ENCODE measurements at regions not wholly inside any gene's neighbourhood (a gene's known extent, or its start where the extent isn't known, plus 50 kb on each side); places are given as distances from the start of the nearest gene placed in this dataset.

DNA sequence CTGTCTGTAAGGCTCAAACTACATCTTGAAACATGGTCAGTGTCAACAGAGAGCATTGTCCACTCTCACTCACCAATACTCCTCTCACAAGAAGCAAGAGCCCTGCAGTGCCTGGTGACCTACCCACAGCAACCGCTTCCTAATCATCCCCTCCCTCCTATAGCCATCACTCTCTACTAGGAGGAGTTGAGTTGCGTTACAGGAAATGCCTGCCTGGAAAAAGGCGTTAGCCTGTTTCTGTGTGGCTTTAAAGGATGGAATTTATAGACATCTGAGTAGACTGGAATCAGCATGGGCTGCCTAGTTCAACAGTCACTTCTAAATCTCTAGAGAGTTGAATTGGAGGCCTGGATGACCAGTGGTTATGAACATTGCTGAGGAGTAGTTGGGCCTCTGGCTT lies 108.3 kb upstream of the FER start:
- Histone ChIP-seq H3K9ac (ENCODE audit: low read length in 3 of 3) (no peak overlapping the region), H3K9me3 (ENCODE audit: control insufficient read depth in 2 of 3, insufficient read depth in 1 of 3, low read length in 3 of 3) (no peaks in the 10 kb centered on the region), H3K27me3 (ENCODE audit: control insufficient read depth, insufficient read depth, low read length) (no peaks in the 10 kb centered on the region), H3K4me1 (ENCODE audit: control insufficient read depth in 2 of 3, insufficient read depth in 2 of 3, low read depth in 1 of 3, low read length in 3 of 3) (no peaks in the 10 kb centered on the region), H3K36me3 (ENCODE audit: control insufficient read depth in 2 of 3, insufficient read depth in 3 of 3, low read length in 3 of 3) (no peaks in the 10 kb centered on the region), H3K27ac (ENCODE audit: low read depth in 2 of 2, low read length in 2 of 2) (no peak overlapping the region), H3K4me3 (ENCODE audit: low read length in 3 of 3) (no peak overlapping the region)
- intact Hi-C loops (cut with DNase I): no loop called here
- DNase-seq (no peak), FAIRE-seq (no peak)
- TF ChIP-seq, protein P1, sequence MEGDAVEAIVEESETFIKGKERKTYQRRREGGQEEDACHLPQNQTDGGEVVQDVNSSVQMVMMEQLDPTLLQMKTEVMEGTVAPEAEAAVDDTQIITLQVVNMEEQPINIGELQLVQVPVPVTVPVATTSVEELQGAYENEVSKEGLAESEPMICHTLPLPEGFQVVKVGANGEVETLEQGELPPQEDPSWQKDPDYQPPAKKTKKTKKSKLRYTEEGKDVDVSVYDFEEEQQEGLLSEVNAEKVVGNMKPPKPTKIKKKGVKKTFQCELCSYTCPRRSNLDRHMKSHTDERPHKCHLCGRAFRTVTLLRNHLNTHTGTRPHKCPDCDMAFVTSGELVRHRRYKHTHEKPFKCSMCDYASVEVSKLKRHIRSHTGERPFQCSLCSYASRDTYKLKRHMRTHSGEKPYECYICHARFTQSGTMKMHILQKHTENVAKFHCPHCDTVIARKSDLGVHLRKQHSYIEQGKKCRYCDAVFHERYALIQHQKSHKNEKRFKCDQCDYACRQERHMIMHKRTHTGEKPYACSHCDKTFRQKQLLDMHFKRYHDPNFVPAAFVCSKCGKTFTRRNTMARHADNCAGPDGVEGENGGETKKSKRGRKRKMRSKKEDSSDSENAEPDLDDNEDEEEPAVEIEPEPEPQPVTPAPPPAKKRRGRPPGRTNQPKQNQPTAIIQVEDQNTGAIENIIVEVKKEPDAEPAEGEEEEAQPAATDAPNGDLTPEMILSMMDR (IDR thresholded peaks at IDR 0.05; ENCODE audit: borderline replicate concordance, extremely low read depth, insufficient read depth): no peak

DNA sequence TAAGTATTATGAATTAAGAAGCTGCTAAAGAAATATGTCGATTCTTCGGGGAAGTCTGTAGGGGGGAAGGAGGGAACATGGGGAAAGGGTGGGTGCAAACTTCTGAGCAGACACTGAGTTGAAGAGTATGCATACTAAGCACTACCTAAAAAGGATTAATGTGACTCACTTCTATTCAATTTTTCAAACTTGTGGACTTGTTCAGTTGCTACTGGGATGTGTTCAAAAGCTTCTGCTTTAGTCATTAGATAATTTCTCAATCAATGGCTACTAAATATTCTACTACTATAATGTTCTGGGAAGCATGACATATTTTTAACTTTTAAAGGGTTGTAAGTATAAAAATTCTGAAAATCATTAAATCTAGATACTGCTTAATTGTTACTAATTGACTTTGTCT lies 109.7 kb upstream of the FER start:
- no peak for DNase-seq
- no peak for FAIRE-seq
- no peak overlapping the region for H3K9ac ChIP-seq (ENCODE audit: low read length in 3 of 3)
- H3K27me3 ChIP-seq (ENCODE audit: control insufficient read depth, insufficient read depth, low read length): no peaks in the 10 kb centered on the region
- intact Hi-C loops (cut with DNase I): no loop called here
- no peaks in the 10 kb centered on the region for H3K4me1 ChIP-seq (ENCODE audit: control insufficient read depth in 2 of 3, insufficient read depth in 2 of 3, low read depth in 1 of 3, low read length in 3 of 3)
- no peaks in the 10 kb centered on the region for H3K9me3 ChIP-seq (ENCODE audit: control insufficient read depth in 2 of 3, insufficient read depth in 1 of 3, low read length in 3 of 3)
- no peaks in the 10 kb centered on the region for H3K36me3 ChIP-seq (ENCODE audit: control insufficient read depth in 2 of 3, insufficient read depth in 3 of 3, low read length in 3 of 3)
- no peak overlapping the region for H3K27ac ChIP-seq (ENCODE audit: low read depth in 2 of 2, low read length in 2 of 2)
- TF ChIP-seq, protein P1 (IDR thresholded peaks at IDR 0.05; ENCODE audit: borderline replicate concordance, extremely low read depth, insufficient read depth): no peak
- H3K4me3 ChIP-seq (ENCODE audit: low read length in 3 of 3): no peak overlapping the region

DNA sequence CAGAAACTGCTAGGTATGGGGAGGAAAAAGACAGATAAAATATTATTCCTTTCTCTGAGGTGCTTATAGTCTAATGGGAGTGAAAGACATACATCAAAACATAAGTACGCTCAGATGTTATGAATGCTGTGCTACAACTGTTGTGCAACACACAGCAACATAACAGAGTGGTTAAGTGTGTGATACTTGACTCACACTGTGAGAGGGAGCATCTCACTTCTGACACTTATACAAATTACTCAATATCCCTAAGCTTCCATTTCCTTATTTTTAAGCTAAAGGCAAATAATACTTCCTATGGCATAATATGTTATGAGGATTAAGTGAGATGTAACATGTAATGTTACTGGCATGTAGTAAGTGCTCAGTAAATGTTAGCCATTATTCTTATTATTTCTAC lies 110.6 kb upstream of the FER start:
- Histone ChIP-seq H3K9me3 (ENCODE audit: control insufficient read depth in 2 of 3, insufficient read depth in 1 of 3, low read length in 3 of 3) (no peaks in the 10 kb centered on the region), H3K36me3 (ENCODE audit: control insufficient read depth in 2 of 3, insufficient read depth in 3 of 3, low read length in 3 of 3) (no peaks in the 10 kb centered on the region), H3K4me3 (ENCODE audit: low read length in 3 of 3) (no peak overlapping the region), H3K9ac (ENCODE audit: low read length in 3 of 3) (no peak overlapping the region), H3K4me1 (ENCODE audit: control insufficient read depth in 2 of 3, insufficient read depth in 2 of 3, low read depth in 1 of 3, low read length in 3 of 3) (no peaks in the 10 kb centered on the region), H3K27me3 (ENCODE audit: control insufficient read depth, insufficient read depth, low read length) (no peaks in the 10 kb centered on the region), H3K27ac (ENCODE audit: low read depth in 2 of 2, low read length in 2 of 2) (no peak overlapping the region)
- DNase-seq: no peak
- intact Hi-C loops (cut with DNase I): no loop called here
- TF ChIP-seq, protein P1 (IDR thresholded peaks at IDR 0.05; ENCODE audit: borderline replicate concordance, extremely low read depth, insufficient read depth): no peak
- FAIRE-seq: no peak

DNA sequence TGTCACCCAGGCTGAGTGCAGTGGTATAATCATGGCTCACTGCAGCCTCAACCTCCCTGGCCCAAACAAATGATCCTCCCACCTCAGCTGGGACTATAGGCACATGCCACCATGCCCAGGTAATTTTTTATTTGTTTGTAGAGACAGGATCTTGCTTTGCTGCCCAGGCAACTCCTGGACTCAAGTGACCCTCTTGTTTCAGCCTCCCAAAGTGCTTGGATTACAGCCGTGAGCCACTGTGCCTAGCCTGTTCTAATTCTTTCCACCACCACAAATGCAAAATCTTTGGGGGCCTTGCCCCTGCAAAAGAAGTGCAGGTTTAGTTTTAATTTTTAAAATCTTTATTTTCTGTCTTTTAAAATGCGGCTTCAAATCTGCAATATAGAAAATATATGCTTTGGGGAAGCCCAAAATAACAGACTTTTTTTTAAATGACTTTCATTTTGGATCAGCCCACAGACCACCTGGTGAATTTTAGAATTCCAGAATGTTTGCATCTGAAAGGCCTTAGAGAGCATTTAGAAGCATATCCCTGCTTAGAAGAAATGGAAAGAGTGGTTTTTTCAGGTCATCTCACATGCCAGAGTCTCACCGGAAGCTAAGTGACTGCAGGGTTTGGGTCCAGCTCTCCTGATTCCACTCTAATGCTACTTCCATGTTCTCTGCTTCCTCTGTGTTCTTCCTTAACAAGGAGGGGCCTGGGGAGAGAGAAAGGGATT lies 111.4 kb upstream of the FER start:
- TF ChIP-seq, protein P1 (IDR thresholded peaks at IDR 0.05; ENCODE audit: borderline replicate concordance, extremely low read depth, insufficient read depth): no peak
- intact Hi-C loops (cut with DNase I): no loop called here
- FAIRE-seq (no peak), DNase-seq (no peak)
- no peaks in the 10 kb centered on the region for H3K36me3 ChIP-seq (ENCODE audit: control insufficient read depth in 2 of 3, insufficient read depth in 3 of 3, low read length in 3 of 3)
- no peak overlapping the region for H3K9ac ChIP-seq (ENCODE audit: low read length in 3 of 3)
- no peaks in the 10 kb centered on the region for H3K9me3 ChIP-seq (ENCODE audit: control insufficient read depth in 2 of 3, insufficient read depth in 1 of 3, low read length in 3 of 3)
- no peak overlapping the region for H3K4me3 ChIP-seq (ENCODE audit: low read length in 3 of 3)
- no peaks in the 10 kb centered on the region for H3K27me3 ChIP-seq (ENCODE audit: control insufficient read depth, insufficient read depth, low read length)
- H3K4me1 ChIP-seq (ENCODE audit: control insufficient read depth in 2 of 3, insufficient read depth in 2 of 3, low read depth in 1 of 3, low read length in 3 of 3): no peaks in the 10 kb centered on the region
- no peak overlapping the region for H3K27ac ChIP-seq (ENCODE audit: low read depth in 2 of 2, low read length in 2 of 2)

Measured in kidney (tissue), 13 donors.